Panc1 (cell line): ENCODE measurements at regions not wholly inside any gene's neighbourhood (a gene's known extent, or its start where the extent isn't known, plus 50 kb on each side); places are given as distances from the start of the nearest gene placed in this dataset.

Experiments
- ATAC-seq: fragments of 200-7000 bp; cut with Tn5 transposase; 2 replicates; pipeline ENCODE4 v1.9.1; 2020; ENCODE audit warnings: mild to moderate bottlenecking, moderate library complexity
- BruUV-seq: library from RNA; stranded (reverse); fragments of 400-500 nt; replicated peaks from 2 replicates; lab custom pipeline; 2021; lab: Mats Ljungman, UMichigan
- CTCF ChIA-PET: fragments of 300-600 bp; sonication (Branson Sonifier 250); formaldehyde crosslinking; loops from one replicate; lab custom pipeline; 2022; ENCODE audit warnings: antibody characterized with exemption; lab: Charles Lee
- POLR2A ChIA-PET: fragments of 300-600 bp; sonication (Branson Sonifier 250); formaldehyde crosslinking; loops from one replicate; lab custom pipeline; 2022; ENCODE audit warnings: antibody characterized with exemption; lab: Charles Lee
- DNase-seq: peaks from one replicate; pipeline ENCODE4 v3.0.0-alpha.2; 2010; ENCODE audit warnings: low read depth, low spot score
- H3K27ac ChIP-seq: 2 replicates; pipeline ENCODE4 v1.5.1; 2011; ENCODE audit warnings: mild to moderate bottlenecking, low read length, inconsistent platforms
- H3K27me3 ChIP-seq: fragments of 200-500 bp; sonication (Bioruptor generic); 2 replicates; pipeline ENCODE4 v1.6.0; 2014; ENCODE audit warnings: low read length, inconsistent platforms; ENCODE audit not compliant: control insufficient read depth, insufficient read depth
- H3K36me3 ChIP-seq: fragments of 200-500 bp; sonication (Bioruptor generic); 2 replicates; pipeline ENCODE4 v1.5.1; 2014; ENCODE audit warnings: inconsistent platforms, mild to moderate bottlenecking, low read length, moderate library complexity; ENCODE audit not compliant: control insufficient read depth, insufficient read depth
- H3K4me1 ChIP-seq: 2 replicates; pipeline ENCODE4 v1.5.1; 2011; ENCODE audit warnings: inconsistent platforms, mild to moderate bottlenecking, low read length, moderate library complexity; ENCODE audit not compliant: control insufficient read depth, insufficient read depth
- H3K4me3 ChIP-seq, 2 experiments: 2 replicates each; pipeline ENCODE4 v1.5.1; 2011 to 2012; ENCODE audit warnings: low read depth in 2 of 2, low read length in 2 of 2, mild to moderate bottlenecking in 2 of 2, inconsistent platforms in 1 of 2, moderate library complexity in 1 of 2
- H3K9me3 ChIP-seq: fragments of 200-500 bp; sonication (Bioruptor generic); 2 replicates; pipeline ENCODE4 v1.5.1; 2014; ENCODE audit warnings: low read depth, mild to moderate bottlenecking, inconsistent platforms, low read length, moderate library complexity; ENCODE audit not compliant: control insufficient read depth, insufficient read depth
- POLR2AphosphoS5 ChIP-seq: IDR thresholded peaks from 2 replicates; pipeline ENCODE4 v1.6.1; 2012; ENCODE audit warnings: mild to moderate bottlenecking, low read depth, low read length, moderate library complexity
- REST ChIP-seq, 2 experiments: IDR thresholded peaks; 2 replicates each; pipeline ENCODE4 v1.6.1; 2011 to 2012; ENCODE audit warnings: low read depth in 2 of 2, control low read depth in 1 of 2, low read length in 1 of 2, mild to moderate bottlenecking in 1 of 2, moderate library complexity in 1 of 2; ENCODE audit not compliant: insufficient read depth in 1 of 2
- SIN3A ChIP-seq: IDR thresholded peaks from 2 replicates; pipeline ENCODE4 v1.6.1; 2012; ENCODE audit warnings: low read depth, mild to moderate bottlenecking, low read length, moderate library complexity, borderline replicate concordance; ENCODE audit not compliant: insufficient read depth
- TCF7L2 ChIP-seq: IDR thresholded peaks from 2 replicates; pipeline ENCODE4 v1.6.1; 2011; ENCODE audit warnings: mild to moderate bottlenecking, low read depth, low read length, inconsistent platforms
- in situ Hi-C: cut with HindIII; loops from 2 replicates; pipeline ENCODE4 v1.10.0; 2016; ENCODE audit warnings: low sequenced_read_pairs, low pct_unique_long_range_greater_than_20kb
- intact Hi-C: fragments of 100-400 bp; cut with micrococcal nuclease; formaldehyde crosslinking; loops from one replicate; pipeline ENCODE4 v1.10.0; 2022; ENCODE audit not compliant: unreplicated experiment
- TF ChIP-seq, protein P1 (sequence below): fragments of 450-650 bp; IDR thresholded peaks from 2 replicates; pipeline ENCODE4 v1.5.1; 2017; ENCODE audit warnings: mild to moderate bottlenecking

- H3K27ac ChIP-seq = no peak overlapping the region
- DNase-seq = no peak
- no peaks in the 10 kb centered on the region for H3K4me1 ChIP-seq
- no peak for ATAC-seq
- H3K27me3 ChIP-seq = no peaks in the 10 kb centered on the region
- no peaks in the 10 kb centered on the region for H3K9me3 ChIP-seq
- intact Hi-C loops (no loop called here), in situ Hi-C loops (no loop called here)
- TF ChIP-seq, protein P1, sequence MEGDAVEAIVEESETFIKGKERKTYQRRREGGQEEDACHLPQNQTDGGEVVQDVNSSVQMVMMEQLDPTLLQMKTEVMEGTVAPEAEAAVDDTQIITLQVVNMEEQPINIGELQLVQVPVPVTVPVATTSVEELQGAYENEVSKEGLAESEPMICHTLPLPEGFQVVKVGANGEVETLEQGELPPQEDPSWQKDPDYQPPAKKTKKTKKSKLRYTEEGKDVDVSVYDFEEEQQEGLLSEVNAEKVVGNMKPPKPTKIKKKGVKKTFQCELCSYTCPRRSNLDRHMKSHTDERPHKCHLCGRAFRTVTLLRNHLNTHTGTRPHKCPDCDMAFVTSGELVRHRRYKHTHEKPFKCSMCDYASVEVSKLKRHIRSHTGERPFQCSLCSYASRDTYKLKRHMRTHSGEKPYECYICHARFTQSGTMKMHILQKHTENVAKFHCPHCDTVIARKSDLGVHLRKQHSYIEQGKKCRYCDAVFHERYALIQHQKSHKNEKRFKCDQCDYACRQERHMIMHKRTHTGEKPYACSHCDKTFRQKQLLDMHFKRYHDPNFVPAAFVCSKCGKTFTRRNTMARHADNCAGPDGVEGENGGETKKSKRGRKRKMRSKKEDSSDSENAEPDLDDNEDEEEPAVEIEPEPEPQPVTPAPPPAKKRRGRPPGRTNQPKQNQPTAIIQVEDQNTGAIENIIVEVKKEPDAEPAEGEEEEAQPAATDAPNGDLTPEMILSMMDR = no peak
- TF ChIP-seq SIN3A = no peak
- no peak for TF ChIP-seq TCF7L2
- no peak for TF ChIP-seq POLR2AphosphoS5
- TF ChIP-seq REST (IDR thresholded peaks at IDR 0.05; ENCODE audit: insufficient read depth in 1 of 2, low read depth in 2 of 2, low read length in 1 of 2) = no peak
- H3K4me3 ChIP-seq = no peak overlapping the region
- no TSS peak for BruUV-seq
- H3K36me3 ChIP-seq = no peaks in the 10 kb centered on the region
- CTCF ChIA-PET = no interaction called here
- POLR2A ChIA-PET = no interaction called here
These were observed 1033.8 kb upstream of the AUTS2 start for GRCh38 chr7:68564306-68565135.

DNA sequence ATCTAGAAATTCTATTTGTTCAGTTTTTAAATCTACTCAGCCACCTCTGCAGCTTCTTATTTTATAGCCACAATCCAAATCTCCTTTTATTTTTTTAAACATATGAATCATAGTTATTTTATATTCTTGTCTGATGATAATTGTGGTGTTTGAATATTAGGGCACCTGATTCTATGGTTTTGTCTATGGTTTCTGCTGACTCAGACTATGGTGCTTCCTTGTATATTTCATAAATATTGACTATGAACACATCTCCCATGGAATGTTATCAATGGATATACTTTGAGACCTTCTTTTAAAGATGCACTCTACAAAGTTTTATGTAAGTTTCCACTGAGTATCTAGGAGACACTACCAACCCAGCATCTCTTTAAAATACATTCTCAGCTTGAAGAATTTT is 1027.0 kb upstream of the AUTS2 start:
- no TSS peak for BruUV-seq
- Histone ChIP-seq H3K27me3 (no peaks in the 10 kb centered on the region), H3K9me3 (no peaks in the 10 kb centered on the region), H3K4me1 (no peaks in the 10 kb centered on the region), H3K4me3 (no peak overlapping the region), H3K36me3 (no peaks in the 10 kb centered on the region), H3K27ac (no peak overlapping the region)
- in situ Hi-C loops = no loop called here
- CTCF ChIA-PET = no interaction called here
- POLR2A ChIA-PET = no interaction called here
- TF ChIP-seq REST (IDR thresholded peaks at IDR 0.05; ENCODE audit: insufficient read depth in 1 of 2, low read depth in 2 of 2, low read length in 1 of 2) (no peak), TCF7L2 (no peak), SIN3A (no peak), POLR2AphosphoS5 (no peak)
- TF ChIP-seq, protein P1 = no peak
- ATAC-seq (no peak), DNase-seq (no peak)
- intact Hi-C loops = no loop called here
